NB4 (cell line): ENCODE measurements at regions not wholly inside any gene's neighbourhood (a gene's known extent, or its start where the extent isn't known, plus 50 kb on each side); places are given as distances from the start of the nearest gene placed in this dataset.
"Not testable (repeated sequence)": the region's sequence is repeated elsewhere in the genome, so short reads cannot be mapped to it uniquely, and the experiment has no call there.

Source experiments
- DNase-seq: peaks from one replicate; pipeline ENCODE4 v3.0.0; 2010; ENCODE audit warnings: low read depth
- H3K4me3 ChIP-seq: one replicate; pipeline ENCODE4 v1.5.1; 2011; ENCODE audit warnings: mild to moderate bottlenecking, low read depth, low read length, moderate library complexity
- CTCF ChIP-seq: IDR thresholded peaks from one replicate; pipeline ENCODE4 v1.5.1; 2012; ENCODE audit warnings: low read depth, low read length
- MYC ChIP-seq: IDR thresholded peaks from 2 replicates; pipeline ENCODE4 v1.6.1; 2011; ENCODE audit warnings: low read depth, low read length
- POLR2A ChIP-seq: IDR thresholded peaks from 2 replicates; pipeline ENCODE4 v1.6.1; 2011; ENCODE audit warnings: mild to moderate bottlenecking; ENCODE audit not compliant: insufficient read length; ENCODE audit errors: extremely low read depth
- TF ChIP-seq, protein P1 (sequence below): IDR thresholded peaks from 2 replicates; pipeline ENCODE4 v1.6.1; 2011; ENCODE audit warnings: low read depth, low read length

- no peak for TF ChIP-seq POLR2A
- no peak for TF ChIP-seq CTCF
- TF ChIP-seq, protein P1, sequence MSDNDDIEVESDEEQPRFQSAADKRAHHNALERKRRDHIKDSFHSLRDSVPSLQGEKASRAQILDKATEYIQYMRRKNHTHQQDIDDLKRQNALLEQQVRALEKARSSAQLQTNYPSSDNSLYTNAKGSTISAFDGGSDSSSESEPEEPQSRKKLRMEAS: no peak
- no peak for TF ChIP-seq MYC
- no peak overlapping the region for H3K4me3 ChIP-seq
- DNase-seq: no peak
Observed at GRCh38 chr4:137361756-137362470, 170.4 kb downstream of the PCDH18 start.

- no peak overlapping the region for H3K4me3 ChIP-seq
- no peak for DNase-seq
- TF ChIP-seq CTCF: no peak
Observed at GRCh38 chr4:137360761-137361160, 171.5 kb downstream of the PCDH18 start.

- no peak for DNase-seq
Observed at GRCh38 chr4:137359691-137360315, 172.5 kb downstream of the PCDH18 start.

DNA sequence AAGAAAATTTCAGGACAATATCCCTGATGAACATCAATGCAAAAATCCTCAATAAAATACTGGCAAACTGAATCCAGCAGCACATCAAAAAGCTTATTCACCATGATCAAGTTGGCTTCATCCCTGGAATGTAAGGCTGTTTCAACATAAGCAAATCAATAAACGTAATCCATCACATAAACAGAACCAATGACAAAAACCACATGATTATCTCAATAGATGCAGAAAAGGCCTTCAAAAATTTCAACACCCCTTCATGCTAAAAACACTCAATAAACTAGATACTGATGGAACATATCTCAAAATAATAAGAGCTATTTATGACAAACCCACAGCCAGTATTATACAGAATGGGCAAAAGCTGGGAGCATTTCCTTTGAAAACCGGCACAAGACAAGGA is 177.7 kb downstream of the PCDH18 start:
- not testable (repeated sequence) for H3K4me3 ChIP-seq, DNase-seq

More at GRCh38 chr4:137359691-137360315, 172.5 kb downstream of the PCDH18 start:
- TF ChIP-seq, protein P1: no peak
- TF ChIP-seq CTCF (no peak), POLR2A (no peak), MYC (no peak)
- no peak overlapping the region for H3K4me3 ChIP-seq

GRCh38 chr4:137347371-137347770 is 184.9 kb downstream of the PCDH18 start:
- DNase-seq: no peak
- no peak overlapping the region for H3K4me3 ChIP-seq
- TF ChIP-seq MYC (no peak), POLR2A (no peak), CTCF (no peak)
- TF ChIP-seq, protein P1: no peak

GRCh38 chr4:137345597-137345996 is 186.7 kb downstream of the PCDH18 start:
- TF ChIP-seq, protein P1: no peak
- TF ChIP-seq MYC: no peak
- no peak overlapping the region for H3K4me3 ChIP-seq
- DNase-seq: no peak

DNA sequence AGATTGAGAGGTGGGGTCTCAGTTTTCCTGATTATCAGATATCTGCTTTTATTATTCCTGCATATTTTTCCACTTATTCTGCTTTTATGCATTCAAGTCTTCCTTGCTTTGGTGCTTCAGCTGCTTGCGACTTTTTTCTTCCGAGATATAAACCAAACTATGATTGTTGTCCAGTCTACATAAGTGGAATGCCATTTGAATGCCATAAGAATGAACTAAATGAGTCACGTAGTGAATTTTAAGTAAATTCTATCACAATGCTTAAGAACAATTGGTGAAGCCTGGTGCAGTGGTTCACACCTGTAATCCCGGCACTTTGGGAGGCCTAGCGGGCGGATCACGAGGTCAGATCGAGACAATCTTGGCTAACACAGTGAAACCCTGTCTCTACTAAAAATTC is 189.1 kb downstream of the PCDH18 start:
- no peak overlapping the region for H3K4me3 ChIP-seq
- no peak for TF ChIP-seq CTCF
- TF ChIP-seq, protein P1: no peak
- TF ChIP-seq MYC: no peak
- no peak for TF ChIP-seq POLR2A
- no peak for DNase-seq
